C4-2B (cell line): ENCODE measurements at regions not wholly inside any gene's neighbourhood (a gene's known extent, or its start where the extent isn't known, plus 50 kb on each side); places are given as distances from the start of the nearest gene placed in this dataset.

Experiments
- H3K27ac ChIP-seq: fragments of 450-650 bp; 2 replicates; pipeline ENCODE4 v1.5.1; 2017
- ZFX ChIP-seq: fragments of 450-650 bp; IDR thresholded peaks from 2 replicates; pipeline ENCODE4 v1.6.1; 2017
- TF ChIP-seq, protein P1 (sequence below): fragments of 450-650 bp; conservative IDR thresholded peaks from 2 replicates; pipeline ENCODE4 v1.5.1; 2017; ENCODE audit warnings: mild to moderate bottlenecking

DNA sequence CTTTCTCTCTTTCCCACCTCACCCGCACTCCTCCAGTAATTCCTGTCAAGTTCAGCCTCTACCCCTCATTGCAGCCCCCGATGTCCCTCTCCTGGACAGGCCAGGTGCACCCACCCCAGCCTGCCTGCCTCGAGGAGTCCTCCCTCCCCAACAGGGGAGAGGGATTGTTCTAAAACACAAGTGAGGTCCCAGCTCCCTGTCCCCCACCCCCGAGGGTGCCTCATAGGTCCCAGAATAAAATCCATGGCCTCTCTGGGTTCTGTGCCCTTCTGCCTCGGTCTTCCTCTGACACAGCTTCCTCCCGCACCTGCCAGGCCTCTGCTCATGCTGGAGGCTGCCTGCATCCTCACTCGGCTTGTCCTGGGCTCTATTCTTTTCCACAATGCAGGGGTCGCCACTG lies 720.1 kb downstream of the BRD1 start:
- TF ChIP-seq ZFX, result no peak
- TF ChIP-seq, protein P1, sequence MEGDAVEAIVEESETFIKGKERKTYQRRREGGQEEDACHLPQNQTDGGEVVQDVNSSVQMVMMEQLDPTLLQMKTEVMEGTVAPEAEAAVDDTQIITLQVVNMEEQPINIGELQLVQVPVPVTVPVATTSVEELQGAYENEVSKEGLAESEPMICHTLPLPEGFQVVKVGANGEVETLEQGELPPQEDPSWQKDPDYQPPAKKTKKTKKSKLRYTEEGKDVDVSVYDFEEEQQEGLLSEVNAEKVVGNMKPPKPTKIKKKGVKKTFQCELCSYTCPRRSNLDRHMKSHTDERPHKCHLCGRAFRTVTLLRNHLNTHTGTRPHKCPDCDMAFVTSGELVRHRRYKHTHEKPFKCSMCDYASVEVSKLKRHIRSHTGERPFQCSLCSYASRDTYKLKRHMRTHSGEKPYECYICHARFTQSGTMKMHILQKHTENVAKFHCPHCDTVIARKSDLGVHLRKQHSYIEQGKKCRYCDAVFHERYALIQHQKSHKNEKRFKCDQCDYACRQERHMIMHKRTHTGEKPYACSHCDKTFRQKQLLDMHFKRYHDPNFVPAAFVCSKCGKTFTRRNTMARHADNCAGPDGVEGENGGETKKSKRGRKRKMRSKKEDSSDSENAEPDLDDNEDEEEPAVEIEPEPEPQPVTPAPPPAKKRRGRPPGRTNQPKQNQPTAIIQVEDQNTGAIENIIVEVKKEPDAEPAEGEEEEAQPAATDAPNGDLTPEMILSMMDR, result no peak
- H3K27ac ChIP-seq, result no peak overlapping the region

DNA sequence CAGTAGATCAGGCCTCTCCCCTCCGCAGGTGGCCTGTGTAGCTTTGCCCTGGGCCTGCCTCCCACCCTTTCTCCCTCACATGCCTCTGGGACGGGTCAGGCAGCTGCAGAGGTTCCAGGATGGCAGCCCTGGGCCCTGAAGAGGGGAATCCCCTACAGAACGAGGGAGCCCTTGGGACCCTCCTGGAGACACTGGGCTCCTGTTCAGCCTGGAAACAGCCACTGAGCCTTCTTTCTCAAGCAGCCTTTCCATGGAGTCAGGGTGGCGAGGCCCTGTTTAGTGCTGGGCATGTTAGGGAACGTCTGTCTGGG lies 720.9 kb downstream of the BRD1 start:
- H3K27ac ChIP-seq, result no peak overlapping the region
- TF ChIP-seq, protein P1, result no peak
- no peak for TF ChIP-seq ZFX

DNA sequence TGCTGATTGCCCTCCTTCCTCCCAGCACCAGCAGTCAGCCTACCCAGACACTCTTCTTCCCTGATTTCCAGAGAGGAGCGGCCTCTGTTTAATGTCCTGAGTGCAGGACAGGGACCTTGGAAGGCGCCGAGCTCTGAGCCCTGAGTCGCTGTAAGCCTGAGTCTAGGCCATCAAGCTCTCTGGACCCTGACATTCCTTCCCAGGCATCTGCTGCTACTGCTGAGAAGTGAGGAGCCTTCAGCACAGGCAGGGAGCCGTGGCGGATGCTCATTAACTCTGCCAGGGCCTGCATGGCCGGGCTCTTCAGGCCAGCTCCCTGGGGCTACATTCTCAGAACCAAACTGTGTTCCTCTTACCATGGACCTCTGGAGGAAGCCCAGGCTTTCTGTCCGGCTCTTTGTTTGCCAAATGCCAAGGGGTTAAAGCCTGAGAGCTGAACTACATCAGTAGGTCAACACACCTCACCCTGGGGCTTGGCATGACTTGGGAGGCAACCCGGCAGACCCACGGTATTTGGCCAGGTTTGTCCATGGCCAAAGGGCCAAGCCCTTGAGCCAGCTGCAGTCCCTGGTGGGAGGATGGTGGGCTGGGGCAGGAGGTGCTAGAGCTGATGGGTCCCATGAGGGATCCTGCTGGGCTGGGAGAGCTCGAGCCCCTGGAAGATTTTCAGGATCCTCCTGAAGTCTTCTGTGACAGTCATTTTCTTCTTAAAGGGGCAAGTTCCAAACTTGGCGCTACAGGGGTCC lies 721.4 kb downstream of the BRD1 start:
- TF ChIP-seq, protein P1, result no peak
- no peak for TF ChIP-seq ZFX
- no peak overlapping the region for H3K27ac ChIP-seq

DNA sequence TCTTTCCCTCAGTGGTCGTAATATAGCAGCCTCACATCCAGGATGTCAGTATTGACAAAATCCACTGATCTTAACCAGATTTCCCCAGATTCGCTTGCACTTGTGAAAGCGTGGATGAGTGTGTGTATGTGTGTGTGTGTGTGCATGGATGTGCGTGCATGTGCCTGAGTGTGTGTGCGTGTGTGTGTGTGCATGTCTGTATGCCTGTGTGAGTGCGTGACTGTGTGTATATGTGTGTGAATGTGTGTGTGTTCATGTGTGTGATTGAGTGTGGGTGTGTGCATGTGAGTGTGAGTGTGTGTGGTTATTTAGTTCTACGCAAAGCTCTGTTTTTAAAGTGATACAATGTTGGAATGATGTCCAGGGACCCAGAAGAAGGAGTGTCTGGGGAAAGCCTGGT lies 723.2 kb downstream of the BRD1 start:
- no peak overlapping the region for H3K27ac ChIP-seq
- no peak for TF ChIP-seq ZFX
- TF ChIP-seq, protein P1, result no peak

DNA sequence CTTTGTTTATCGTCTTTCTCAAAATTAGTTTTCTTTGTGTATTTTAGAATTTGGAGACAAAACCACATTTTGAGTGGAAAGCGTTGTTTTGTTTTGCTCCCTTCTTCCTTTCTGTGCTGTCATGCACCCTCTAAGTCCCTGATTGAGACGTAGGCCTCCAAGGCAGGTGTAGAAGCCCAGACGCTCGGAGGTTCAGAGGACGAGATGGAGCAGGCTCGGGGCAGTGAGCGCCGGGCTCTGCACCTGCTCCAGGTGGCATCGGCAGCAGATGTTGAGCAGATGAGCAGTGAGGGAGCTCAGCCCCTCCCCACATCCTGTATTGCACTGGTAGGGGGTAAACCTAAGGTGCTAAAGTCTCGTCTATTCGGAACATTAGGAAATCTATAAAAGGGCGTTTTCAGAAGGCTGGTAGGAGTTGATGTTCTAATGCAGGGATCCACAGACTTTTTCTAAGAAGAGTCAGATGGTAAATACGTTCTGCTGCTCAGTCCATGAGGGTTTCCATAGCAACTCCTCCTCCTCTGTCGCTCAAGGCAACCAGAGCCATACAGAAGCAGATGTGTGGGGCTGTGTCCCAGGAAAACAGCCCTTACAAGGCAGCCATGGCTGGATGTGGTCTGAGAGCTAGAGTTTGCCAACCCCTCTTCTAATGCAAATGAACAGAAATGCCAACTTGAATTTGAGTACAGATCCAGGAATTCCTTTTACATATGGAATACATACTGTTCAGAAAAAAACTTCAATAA lies 724.2 kb downstream of the BRD1 start:
- TF ChIP-seq ZFX, result no peak
- TF ChIP-seq, protein P1, result no peak
- H3K27ac ChIP-seq, result no peak overlapping the region

DNA sequence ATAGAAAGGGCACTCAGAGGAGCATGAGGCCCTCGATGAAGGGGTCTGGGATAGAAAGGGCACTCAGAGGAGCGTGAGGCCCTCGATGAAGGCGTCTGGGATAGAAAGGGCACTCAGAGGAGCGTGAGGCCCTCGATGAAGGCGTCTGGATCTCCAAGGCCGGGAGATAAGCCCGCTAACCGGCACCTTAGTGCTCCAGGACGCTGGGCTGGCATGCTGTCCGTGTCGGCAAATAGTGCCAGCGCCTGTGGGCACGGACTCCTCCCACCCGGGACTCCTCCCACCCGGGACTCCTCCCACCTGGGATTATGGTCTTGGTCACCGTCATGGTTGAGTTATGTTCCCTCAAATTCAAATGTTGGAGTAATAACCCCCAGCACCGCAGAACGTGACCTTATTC lies 725.3 kb downstream of the BRD1 start:
- TF ChIP-seq, protein P1, result no peak
- no peak for TF ChIP-seq ZFX
- H3K27ac ChIP-seq, result no peak overlapping the region

DNA sequence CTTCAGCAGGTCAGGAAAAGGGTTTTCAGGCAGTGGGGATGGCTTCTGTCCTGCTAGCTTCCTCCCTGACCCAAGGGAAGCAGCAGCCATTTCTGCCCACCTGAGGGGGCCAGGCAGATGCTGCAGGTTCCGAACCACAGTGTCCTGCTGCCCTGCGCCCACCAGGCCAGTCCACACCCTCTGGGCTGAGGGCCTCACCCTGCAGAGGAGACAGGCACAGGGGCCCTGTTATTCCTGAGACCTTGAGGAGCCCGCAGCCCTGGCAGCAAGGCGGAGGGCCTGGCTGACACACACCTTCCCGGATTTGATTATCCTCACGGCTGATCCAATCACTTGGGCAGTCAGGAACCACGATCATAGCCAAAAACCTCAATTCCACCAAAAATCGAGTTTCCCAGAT lies 725.8 kb downstream of the BRD1 start:
- no peak overlapping the region for H3K27ac ChIP-seq
- no peak for TF ChIP-seq ZFX
